SK-N-SH treated with all-trans-retinoic acid at 6 μM for 48 hours (cell line): ENCODE measurements at regions not wholly inside any gene's neighbourhood (a gene's known extent, or its start where the extent isn't known, plus 50 kb on each side); places are given as distances from the start of the nearest gene placed in this dataset.
"Not testable (repeated sequence)": the region's sequence is repeated elsewhere in the genome, so short reads cannot be mapped to it uniquely, and the experiment has no call there.

Source experiments
- ATAC-seq: fragments of 200-7000 bp; cut with Tn5 transposase; 3 replicates; pipeline ENCODE4 v1.9.1; 2020; ENCODE audit warnings: mild to moderate bottlenecking, moderate library complexity

- ATAC-seq = not testable (repeated sequence)
Observed at GRCh38 chr9:65392611-65393010, 107.6 kb upstream of the FOXD4L5 start.

GRCh38 chr9:65389710-65390109, 104.7 kb upstream of the FOXD4L5 start:
- not testable (repeated sequence) for ATAC-seq

GRCh38 chr9:65389216-65389615, 104.2 kb upstream of the FOXD4L5 start:
- ATAC-seq = not testable (repeated sequence)

GRCh38 chr9:65386699-65387098, 101.7 kb upstream of the FOXD4L5 start:
- ATAC-seq = peak; percentile 95

- not testable (repeated sequence) for ATAC-seq
Observed at GRCh38 chr9:65386191-65386590, 101.2 kb upstream of the FOXD4L5 start.

GRCh38 chr9:65385655-65386024, 100.6 kb upstream of the FOXD4L5 start:
- ATAC-seq = not testable (repeated sequence)

- ATAC-seq = 0 out of 3 replicates have a peak, but pooled peaks have one; percentile 17
Observed at GRCh38 chr9:65384759-65385654, 100.0 kb upstream of the FOXD4L5 start.

GRCh38 chr9:65384066-65384465, 99.1 kb upstream of the FOXD4L5 start:
- ATAC-seq = not testable (repeated sequence)

- not testable (repeated sequence) for ATAC-seq
Observed at GRCh38 chr9:65383646-65384045, 98.6 kb upstream of the FOXD4L5 start.

GRCh38 chr9:65382701-65383318, 97.8 kb upstream of the FOXD4L5 start:
- ATAC-seq = peak; percentile 97
